ENCODE measurements at regions not wholly inside any gene's neighbourhood (a gene's known extent, or its start where the extent isn't known, plus 50 kb on each side); places are given as distances from the start of the nearest gene placed in this dataset.
"Not testable (repeated sequence)": the region's sequence is repeated elsewhere in the genome, so short reads cannot be mapped to it uniquely, and the experiment has no call there.

DNA sequence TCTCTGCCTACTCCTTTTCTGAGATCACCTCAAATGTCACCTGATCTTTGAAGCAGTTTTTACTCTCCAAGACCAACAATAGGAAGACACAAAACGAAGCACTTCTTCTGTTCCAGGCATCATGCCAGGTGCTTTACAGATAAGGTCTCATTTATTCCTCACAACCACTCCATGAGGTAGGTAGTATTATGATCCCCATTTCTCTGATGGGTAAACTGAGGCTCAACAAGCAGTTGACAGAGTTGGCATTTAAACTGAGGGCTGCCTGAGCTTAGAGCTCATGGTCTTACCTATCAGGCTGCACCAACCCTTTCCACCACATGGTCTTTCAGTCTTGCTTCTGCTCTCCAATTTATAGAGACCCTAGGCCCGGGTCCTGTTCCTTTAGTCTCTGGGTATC lies 147.2 kb upstream of the JUN start:
- no peak for DNase-seq (ENCODE audit: extremely low read depth in 1 of 2, low read depth in 1 of 2)

DNA sequence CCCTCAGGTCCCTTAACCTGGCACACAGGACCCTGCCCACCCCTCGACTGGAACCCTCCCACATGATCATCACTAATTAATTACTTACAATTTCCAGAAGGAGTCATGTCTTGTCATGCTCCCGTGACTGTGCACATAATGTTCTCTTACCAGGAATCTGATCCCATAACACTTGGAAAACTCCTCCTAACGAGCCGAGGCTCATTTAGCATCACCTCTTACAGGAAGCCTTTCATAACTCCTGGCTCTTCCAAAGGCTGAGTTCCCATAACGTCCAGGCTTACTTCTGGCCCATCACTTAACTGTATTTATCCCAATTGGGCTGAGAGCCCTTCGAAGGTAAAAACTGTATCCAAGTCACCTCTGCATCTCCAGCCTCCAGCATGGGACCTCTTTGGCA lies 147.9 kb upstream of the JUN start:
- DNase-seq (ENCODE audit: extremely low read depth in 1 of 2, low read depth in 1 of 2), result no peak

DNA sequence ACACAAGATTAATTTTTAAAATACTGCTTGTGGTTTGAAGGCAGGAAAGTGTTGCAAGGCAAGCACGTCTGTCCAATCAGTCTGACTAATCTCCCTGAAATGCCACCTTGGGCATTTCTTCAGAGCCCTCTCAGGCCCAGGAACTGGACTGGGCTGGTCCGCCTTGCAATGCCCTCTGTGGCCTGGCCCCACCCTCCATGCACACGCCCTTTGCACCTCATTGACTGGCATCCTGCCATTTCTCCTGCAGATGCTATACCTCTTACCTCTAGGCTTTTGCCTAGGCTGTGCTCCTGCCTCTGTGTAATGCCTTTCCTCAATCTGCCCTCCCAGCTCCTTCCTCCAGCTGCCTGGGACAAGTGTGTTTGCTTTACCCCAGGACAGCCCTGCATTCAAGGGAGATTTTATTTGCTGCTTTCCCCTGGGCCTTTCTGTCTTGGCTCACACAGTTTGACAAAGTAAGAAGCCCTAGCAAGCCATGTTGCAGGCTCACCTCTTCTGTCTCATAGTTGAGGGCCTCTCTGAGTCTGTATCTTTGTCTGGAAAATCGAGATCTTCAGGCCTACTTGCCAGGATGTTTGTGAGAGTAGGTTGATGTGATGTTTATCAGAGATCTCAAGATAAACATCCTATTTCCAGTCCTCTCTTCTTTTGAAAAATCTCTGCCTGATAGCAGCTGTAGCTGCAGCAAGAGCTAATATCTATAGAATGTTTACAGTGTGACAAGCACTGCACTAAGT lies 149.2 kb upstream of the JUN start:
- no peak for DNase-seq (ENCODE audit: extremely low read depth in 1 of 2, low read depth in 1 of 2)

DNA sequence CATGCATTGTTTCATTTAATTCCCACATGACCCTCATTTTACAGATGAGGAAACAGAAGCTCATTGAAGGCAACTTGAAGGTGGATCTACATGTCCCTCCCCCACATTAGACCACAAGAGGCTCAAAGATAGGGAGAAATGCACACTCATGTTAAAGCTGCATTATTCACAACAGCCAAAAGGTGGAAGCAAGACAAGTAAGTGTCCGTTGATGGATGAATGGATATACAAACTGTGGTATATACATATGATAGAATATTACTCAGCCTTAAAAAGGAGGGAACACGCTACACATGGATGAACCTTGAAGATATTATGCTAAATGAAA lies 149.7 kb upstream of the JUN start:
- DNase-seq (ENCODE audit: extremely low read depth in 1 of 2, low read depth in 1 of 2), result no peak

DNA sequence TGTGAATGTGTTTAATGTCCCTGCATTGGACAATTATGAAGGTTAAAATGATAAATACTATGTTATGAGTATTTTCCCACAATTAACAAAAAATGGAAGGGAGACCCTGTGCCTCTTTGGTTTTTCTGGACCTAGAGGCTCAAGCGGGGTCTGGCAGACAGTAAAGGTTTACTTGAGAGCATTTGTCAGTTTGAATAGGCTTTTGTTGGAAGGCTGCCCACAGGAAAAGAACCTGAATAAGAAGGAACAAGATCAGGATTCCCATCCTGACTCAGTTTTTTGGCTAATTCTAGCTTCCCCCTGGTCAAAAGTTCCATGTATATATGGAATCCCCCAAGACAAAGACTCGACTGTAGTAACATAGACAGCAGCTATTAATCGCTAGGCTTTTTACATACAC lies 150.9 kb upstream of the JUN start:
- no peak for DNase-seq (ENCODE audit: extremely low read depth in 1 of 2, low read depth in 1 of 2)

DNA sequence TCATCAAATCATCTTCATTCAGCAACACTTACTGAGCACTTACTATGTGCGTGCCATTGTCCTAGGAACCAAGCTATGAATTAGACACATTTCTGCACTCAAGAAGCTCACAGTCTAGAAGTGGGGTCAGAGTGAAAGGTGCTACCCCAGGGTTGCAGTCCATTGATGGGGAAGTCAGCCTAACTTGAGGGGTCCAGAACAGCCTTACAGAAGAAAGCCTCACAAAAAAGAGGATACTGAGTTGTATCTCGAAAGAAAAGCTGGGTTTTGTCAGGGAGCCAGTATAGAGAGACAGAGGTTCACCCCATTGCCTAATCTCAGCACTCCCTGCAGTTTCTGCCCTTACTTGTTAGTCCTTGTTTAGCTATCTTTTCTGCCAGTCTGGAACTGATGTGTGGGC lies 153.1 kb upstream of the JUN start:
- DNase-seq (ENCODE audit: extremely low read depth in 1 of 2, low read depth in 1 of 2), result no peak

DNA sequence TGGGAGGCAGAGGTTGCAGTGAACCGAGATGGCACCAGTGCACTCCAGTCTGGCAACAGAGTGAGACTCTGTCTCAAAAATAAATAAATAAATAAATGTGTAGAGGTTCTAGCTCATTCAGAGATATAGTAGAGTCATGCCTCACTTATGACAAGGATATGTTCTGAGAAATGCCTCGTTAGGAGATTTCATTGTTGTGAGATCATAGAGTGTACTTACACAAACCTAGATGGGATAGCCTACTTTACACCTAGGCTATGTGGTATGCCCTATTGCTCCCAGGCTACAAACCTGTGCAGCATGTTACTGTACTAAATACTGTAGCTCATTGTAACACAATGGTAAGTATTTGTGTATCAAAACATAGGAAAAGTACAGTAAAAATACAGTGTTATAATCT lies 155.3 kb upstream of the JUN start:
- DNase-seq (ENCODE audit: extremely low read depth in 1 of 2, low read depth in 1 of 2), result no peak

DNA sequence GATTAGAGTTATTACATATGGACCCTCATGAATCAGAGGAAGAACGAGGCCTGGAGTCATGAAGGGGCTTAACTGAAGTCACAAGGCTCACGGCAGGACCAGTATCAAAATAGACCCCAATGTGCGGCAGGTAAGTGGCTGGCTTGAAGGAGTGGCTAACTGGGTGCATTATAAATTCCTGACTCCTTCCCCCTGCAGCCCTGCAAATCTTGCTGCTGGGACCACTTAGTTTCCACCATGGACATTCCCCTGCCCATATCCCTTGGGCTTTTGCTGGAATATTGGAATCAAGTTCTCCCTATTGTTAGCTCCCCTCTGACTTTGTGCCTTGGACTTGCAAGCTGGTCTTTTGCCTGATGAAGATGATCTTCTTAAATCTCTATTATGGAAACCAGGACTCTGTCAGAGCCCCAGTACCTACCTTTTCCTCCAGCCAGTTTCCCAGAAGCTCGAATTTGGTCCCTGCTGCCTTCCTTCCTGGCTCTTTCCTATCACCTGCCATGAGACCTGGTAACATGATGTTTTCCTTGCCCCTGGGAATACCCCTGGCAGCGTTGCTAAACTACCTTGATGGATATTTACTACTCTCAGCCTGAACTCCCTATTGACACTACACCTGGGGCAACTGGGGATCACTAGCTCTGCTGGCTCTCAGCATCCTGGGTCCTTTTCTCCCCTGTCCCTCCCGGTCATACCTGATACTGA lies 156.0 kb upstream of the JUN start:
- DNase-seq (ENCODE audit: extremely low read depth in 1 of 2, low read depth in 1 of 2), result no peak

DNA sequence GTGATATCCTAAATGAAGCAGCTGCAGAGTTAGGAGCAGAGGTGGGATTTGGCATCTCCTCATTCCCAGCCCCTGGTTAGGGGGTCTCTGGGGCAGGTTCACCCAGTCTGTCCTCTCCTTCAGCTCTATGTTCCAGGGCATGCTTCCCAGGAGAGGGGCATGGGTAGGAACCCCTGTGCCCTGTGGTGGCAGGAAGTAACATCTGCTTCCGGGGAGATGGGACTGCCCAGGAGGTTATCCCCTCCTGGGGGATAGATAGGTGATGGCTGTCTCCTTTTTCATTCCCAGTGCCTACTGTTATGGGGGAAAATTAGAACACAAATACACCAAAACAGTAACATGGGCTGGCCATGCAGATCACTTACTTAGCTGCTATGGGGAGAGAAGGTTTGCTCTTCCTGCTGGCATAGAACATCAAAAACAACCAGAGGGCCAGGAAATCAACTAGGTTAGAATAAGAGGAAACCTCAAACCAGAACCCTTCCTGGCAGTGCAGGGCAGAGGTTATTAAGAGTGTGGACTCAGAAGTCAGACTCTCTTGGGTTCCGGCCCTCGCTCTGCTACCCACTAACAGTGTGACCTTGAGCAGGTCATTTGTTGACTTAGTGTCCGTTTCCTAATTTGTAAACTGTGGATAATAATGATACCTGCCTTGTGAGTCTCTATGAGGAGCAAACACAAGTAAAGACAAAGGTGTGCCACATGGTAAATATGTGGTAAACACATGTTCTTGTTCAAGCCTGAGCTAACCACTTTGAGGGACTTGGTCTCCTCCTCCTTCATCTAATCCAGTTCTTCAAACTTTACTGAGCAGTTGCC lies 157.8 kb upstream of the JUN start:
- DNase-seq (ENCODE audit: extremely low read depth in 1 of 2, low read depth in 1 of 2), result no peak

DNA sequence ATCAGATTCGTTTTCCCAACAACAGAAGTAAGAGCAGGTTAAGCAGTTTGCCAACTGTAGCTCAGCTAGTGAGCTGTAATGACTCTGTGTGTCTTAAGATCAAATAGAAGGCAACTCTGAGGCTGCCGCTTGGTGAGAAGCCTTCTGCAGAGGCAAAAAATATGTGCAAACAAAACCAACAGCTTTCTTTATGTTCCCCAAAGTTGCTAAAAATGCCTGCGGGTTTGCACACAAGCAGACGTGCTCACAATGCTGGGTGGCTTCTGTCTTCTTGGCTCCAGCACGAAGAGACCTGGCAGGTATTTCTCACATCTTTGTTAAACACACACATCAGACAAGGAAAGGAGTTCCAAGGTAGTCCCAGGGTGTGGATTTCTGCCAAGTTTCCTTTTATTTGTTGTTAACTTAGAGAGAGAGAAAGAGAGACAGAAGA lies 158.9 kb upstream of the JUN start:
- DNase-seq (ENCODE audit: extremely low read depth in 1 of 2, low read depth in 1 of 2), result no peak

DNA sequence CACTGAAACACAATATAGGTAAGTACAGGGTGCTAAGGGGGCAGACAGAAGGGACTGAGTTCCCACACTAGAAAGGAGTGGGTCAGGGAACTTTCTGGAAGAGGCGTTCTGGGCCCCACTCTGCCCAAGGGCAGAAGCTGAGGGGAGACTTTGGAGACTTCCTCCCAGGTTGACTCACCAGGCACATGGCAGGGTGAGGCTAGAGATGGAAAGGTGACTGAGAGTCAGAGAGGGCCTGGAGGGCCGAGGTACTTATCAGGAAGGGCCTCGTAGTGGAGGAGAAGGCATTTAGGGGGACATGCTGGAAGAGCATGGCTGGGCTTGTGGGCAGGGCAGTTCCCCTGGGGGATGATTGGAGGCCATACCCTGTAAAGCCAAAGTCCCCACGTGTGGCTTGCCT lies 159.9 kb upstream of the JUN start:
- no peak for DNase-seq (ENCODE audit: extremely low read depth in 1 of 2, low read depth in 1 of 2)

DNA sequence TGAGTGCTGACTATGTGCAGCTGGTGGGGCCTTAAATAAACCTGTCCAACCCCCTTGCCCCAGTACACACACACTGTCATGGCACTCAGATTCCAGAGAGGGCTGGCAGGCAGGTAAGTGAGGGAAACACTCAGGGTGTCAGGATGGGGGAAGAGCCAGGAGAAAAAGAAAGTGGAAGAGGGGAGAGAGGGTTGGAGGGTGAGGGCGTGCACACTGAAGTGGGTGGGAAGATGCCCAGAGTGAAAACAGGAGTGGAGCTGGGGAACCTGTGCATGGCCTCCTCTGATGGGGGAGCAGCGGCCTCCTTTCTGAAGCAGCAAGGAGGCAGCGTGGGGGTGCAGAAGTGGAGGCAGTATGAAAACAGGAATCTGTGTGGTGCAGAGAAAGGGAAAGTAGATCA lies 160.6 kb upstream of the JUN start:
- no peak for DNase-seq (ENCODE audit: extremely low read depth in 1 of 2, low read depth in 1 of 2)

DNA sequence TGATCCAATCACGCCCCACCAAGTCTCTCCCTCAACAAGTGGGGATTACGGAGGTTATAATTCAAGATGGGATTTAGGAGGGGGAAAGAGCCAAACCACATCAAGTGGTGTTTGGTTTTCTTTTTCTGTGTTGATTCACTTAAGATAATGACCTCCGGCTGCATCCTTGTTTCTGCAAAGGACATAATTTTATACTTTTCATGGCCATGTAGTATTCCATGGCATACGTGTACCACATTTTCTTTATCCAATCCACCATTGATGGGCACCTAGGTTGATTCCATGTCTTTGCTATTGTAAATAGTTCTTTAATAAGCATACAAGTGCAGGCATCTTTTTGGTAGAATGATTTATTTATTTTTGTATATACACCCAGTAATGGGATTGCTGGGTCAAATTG lies 162.5 kb upstream of the JUN start:
- DNase-seq (ENCODE audit: extremely low read depth in 1 of 2, low read depth in 1 of 2), result no peak

DNA sequence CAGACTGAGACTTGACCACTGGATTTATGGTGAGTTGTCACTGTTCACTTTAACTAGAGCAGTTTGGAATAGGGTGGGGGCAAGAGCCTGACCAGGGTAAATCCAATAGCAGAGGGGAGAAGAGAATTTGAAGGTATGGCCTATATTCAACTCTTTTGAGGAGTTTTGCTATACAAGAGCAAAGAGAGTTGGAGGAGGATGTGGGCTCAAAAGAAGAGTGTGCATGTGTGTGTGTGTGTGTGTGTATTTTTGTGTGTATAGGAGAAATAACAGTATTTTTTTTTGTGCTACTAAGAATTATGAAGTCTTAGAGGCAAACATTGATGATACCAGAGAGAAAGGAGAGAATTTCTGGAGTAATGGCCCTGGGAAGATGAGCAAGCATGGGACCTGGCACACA lies 164.8 kb upstream of the JUN start:
- DNase-seq (ENCODE audit: extremely low read depth in 1 of 2, low read depth in 1 of 2), result no peak

DNA sequence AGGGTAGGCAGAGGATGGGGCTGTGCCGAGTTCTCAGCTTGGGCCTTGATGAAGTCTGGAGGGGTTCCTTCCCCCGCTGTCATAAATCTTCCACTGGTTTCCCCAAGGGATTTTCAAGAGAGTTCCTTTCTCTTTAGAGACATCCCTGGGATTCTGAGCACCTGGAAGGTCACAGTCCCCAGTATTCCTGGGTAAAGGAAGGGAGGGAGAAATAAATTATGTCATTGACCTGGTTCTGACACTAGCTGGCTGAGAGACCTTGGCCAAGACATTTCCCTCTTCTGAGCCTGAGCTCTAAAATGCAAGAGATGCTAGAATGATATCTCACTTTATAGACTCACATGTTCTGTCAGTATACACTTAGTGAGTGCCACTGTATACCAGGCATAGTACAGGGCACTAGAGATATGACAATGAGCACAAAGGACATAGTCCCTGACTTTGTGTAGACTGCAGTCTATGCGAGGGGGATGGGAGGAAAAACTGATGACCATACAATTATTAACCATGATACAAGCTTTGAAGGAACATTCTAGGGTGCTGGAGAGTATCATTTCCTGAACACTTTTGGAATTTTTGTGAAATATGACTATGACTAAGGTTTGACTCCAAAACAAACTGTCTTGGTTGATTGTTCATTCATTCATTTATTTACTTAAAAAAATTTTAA lies 165.8 kb upstream of the JUN start:
- DNase-seq (ENCODE audit: extremely low read depth in 1 of 2, low read depth in 1 of 2), result no peak

DNA sequence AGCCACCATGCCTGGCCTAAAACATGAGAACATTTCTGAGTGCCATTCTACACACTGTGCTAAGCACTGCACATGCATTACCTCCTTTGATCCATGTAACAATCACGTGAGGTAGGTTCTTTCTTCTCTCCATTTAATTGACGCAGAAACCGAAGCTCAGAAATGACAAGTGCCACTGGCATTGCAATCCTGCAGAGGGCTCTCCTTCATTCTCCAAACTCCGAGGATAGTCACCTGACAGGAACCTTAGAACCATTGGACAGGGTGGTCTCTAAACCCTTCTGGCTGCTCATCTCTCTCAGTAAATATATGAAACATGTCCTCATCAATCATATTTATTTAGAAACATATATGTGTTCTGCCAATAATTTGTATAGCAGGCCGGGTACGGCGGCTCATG lies 167.1 kb upstream of the JUN start:
- DNase-seq (ENCODE audit: extremely low read depth in 1 of 2, low read depth in 1 of 2), result no peak

DNA sequence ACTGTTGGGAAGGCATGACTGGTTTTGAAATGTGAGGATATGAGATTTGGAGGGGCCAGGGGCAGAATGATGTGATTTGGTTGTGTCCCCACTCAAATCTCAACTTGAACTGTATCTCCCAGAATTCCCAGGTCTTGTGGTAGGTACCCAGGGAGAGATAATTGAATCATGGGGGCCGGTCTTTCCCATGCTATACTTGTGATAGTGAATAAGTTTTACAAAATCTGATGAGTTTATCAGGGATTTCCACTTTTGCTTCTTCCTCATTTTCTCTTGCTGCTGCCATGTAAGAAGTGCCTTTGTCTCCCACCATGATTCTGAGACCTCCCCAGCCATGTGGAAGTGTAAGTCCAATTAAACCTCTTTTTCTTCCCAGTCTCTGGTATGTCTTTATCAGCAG lies 170.1 kb upstream of the JUN start:
- not testable (repeated sequence) for DNase-seq (ENCODE audit: extremely low read depth in 1 of 2, low read depth in 1 of 2)

DNA sequence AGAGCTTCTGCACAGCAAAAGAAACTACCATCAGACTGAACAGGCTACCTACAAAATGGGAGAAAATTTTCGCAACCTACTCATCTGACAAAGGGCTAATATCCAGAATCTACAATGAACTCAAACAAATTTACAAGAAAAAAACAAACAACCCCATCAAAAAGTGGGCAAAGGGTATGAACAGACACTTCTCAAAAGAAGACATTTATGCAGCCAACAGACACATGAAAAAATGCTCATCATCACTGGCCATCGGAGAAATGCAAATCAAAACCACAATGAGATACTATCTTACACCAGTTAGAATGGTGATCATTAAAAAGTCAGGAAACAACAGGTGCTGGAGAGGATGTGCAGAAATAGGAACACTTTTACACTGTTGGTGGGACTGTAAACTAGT lies 179.4 kb upstream of the JUN start:
- not testable (repeated sequence) for DNase-seq (ENCODE audit: extremely low read depth in 1 of 2, low read depth in 1 of 2)

DNA sequence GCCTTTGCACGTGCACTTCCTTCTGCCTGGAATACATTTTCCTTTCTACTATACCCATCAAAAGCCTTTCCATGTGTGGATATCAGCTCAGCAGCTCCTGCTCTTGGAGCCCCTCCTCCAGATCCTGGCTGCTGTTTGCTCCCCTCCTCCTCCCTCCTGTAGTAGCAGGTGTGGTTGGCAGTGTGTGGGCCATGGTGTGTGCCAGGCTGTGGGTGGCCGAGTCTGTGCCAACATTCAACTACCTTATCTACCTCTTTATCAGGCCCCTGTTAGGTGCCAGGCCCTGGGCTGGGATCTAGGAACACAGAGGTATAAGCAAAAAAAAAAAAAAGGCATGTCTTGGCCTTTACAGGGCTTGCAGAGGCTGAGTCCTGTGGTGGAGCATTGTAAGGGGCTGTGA lies 180.6 kb upstream of the JUN start:
- DNase-seq (ENCODE audit: extremely low read depth in 1 of 2, low read depth in 1 of 2), result no peak

DNA sequence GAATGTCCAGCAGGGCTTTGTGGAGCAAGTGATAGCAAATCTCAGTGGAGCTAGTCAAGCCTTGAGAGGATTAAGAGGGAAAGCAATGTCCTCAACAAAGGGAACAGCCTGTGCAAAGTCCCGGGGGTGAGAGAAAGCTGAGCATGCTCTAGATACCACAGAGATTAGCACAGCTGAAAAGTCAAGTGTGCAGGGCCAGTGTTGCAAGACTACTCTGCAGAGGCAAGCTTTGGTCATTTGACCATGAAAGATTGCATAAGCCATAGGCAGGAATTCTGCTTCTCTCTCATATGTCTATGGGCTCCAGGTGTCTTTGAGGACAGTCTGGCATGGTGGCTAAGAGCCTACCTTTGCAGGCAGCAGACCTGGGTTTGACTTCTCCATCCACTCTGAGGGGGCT lies 181.0 kb upstream of the JUN start:
- DNase-seq (ENCODE audit: extremely low read depth in 1 of 2, low read depth in 1 of 2), result no peak

DNA sequence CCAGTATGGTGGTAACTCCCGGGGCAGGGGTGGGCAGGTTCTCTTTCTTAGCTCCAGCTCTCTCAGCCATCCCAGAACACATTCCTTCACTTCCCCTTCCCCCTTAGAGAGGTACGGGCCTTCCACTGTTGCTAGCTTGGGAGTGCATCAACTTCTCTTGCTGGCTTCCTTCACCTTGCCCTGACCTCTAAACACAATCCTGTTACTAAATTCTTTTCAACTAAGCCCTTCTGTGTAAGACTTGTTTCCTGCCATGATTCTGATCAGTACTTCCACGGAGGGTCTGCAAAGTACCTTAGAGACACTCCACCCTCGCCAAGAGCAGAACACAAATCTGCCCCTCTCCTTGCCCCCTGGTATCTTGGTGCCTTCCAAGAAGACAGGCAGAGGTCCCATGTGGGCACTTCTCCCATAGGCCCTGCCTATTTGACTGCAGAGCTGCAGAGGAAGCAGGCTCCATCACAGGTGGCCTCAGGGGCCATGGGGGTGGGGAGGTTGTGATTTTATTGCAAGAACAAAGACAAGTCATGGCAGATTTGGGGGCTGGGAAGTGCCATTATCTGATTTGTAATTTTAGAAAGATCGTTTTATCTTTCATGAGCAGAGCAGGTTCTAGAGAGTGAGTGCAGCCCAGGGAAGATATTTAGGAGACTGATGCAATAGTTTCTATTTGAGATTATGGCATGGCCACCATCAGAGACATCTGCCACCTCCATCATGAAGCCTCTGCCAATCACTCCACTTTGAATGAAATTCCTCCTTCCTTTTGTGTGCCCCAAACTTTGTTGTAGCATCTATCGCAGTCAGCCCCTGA lies 182.5 kb upstream of the JUN start:
- no peak for DNase-seq (ENCODE audit: extremely low read depth in 1 of 2, low read depth in 1 of 2)

Measured in activated CD8-positive, alpha-beta memory T cell treated with anti-CD3 and anti-CD28 coated beads for 1 hour (primary cell).